HG03159 (cell line): ENCODE measurements at regions not wholly inside any gene's neighbourhood (a gene's known extent, or its start where the extent isn't known, plus 50 kb on each side); places are given as distances from the start of the nearest gene placed in this dataset.

Experiments
- ATAC-seq: cut with Tn5 transposase; IDR thresholded peaks from one replicate; pipeline ENCODE4 v1.9.1; 2021; ENCODE audit warnings: mild to moderate bottlenecking, moderate library complexity; ENCODE audit not compliant: unreplicated experiment

DNA sequence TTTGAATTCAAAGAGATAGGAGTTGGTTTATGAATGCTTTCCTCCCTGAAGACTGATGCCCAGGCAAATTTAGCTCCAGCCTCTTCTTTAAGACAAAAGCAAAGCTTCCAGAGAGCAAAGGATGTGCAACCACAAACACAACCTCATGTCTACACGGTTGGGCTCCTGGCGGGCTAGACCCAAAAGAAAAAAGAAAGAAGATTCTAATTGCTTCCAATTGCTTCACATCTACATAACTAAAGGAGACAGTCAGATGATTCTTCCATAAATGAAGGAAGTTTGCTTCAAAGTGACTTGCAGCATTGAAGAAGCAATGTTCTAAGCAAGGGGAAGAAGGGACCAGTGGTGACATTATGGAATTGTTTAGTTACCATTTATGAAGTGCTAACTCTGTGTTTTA is 1603.0 kb upstream of the TENM3 start:
- ATAC-seq = no peak

DNA sequence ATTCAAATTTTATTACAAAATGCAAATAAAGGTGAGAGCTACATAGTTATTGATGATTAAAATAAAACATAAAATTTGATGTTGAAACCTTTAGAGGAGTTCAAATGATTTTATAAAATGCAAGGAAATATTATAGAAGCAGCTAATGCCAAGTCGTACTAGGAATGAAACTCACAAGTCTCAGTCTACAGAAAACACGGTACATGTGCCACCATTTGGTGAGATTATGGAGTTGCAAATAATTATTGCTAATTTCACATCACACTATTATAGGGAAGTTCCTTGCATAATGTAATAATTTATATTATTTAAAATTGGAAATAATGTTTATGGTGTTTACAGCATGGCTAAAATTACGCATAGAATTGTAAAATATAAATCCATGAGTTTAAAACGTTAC is 1601.7 kb upstream of the TENM3 start:
- ATAC-seq = no peak

DNA sequence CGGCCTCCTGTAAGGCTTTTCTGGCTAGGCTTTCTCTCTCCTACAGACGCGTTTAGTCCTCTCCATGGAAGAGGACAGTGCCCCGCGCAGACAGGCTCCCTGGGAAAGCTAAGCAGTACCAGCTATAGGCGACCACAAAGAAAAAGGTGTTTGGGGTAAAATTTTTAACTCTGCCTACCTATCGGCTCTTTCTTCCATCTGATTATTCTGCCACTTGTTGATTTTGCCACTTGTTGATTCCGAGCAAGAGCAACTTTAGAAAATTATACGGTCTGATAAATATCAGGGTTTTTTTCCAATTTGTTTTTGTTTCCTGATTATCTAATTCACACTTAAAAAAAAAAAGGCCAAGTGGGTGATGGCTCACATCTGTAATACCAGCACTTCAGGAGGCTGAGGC is 1600.5 kb upstream of the TENM3 start:
- no peak for ATAC-seq

DNA sequence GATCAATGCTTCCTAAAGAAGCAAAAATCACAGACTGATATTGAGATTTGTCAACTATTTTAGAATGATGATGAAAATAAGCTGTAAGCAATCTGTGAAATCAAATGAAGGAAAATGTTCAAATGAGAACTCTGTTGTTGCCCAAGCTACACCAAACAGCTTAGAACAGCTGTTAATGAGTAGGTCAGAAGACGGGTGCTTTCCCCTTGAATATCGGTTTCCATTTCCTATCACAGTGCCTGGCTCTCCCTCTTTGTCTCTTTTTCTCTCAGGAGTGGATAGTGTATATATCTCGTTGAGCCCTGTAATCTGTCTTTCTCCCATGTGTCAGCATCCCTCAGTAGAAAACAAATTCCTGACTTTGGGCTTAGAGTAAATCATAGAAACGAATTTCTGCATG is 1592.9 kb upstream of the TENM3 start:
- peak; percentile 76 for ATAC-seq

DNA sequence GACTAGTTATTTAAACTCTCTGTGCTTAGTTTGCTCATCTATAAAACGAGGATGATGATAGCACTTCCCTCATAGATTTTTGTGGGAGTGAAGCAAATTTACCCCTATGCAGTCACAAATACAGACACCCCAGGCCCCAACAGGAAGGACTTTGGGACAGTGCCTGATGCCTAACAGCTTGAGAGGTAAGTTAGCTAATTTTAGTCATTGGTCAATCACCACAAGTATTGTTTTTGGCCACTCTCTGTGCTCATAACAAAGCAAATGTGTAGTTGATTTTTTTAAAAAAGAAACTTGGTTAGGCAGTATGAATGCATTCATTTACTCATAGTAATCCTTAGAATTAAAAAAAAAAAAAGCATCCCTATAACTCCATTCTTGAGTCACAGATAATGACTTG is 1590.7 kb upstream of the TENM3 start:
- ATAC-seq = no peak

DNA sequence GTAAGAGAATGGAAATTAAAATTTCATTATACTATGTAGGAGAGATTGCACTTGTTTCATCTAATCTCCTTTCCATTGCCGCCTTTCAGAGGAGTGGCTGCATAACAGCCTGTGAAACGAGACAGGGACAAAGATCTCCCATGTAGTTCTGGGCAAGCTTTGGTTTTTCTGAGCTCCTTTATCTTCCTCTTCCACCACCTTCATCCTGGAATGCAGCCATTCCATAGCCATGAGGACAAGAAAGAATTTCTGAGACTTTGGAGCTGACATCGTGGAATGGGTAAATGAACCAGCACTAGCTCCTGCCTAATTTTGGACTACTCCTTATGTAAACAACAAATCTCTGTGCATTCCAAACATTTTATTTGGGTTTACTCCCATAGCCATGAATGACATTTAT is 1587.3 kb upstream of the TENM3 start:
- ATAC-seq = no peak

DNA sequence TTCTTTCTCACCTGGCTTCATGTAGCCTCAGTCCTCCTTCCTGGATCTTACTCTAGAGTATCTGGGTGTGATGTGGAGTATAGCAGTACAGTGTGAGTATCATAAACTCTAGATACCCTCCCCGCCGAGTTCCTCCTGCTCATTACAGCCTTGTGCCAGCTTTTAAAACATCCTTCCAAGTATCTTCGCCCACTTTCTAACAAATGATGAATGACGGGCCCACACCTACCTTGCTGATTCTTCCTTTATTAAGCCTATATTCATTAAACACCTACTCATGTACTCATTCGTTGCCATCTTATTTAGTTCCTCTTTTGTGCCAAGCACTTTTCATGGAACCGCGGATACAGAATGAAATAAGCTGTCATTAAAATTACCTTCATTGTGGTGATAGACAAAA is 1585.3 kb upstream of the TENM3 start:
- no peak for ATAC-seq

DNA sequence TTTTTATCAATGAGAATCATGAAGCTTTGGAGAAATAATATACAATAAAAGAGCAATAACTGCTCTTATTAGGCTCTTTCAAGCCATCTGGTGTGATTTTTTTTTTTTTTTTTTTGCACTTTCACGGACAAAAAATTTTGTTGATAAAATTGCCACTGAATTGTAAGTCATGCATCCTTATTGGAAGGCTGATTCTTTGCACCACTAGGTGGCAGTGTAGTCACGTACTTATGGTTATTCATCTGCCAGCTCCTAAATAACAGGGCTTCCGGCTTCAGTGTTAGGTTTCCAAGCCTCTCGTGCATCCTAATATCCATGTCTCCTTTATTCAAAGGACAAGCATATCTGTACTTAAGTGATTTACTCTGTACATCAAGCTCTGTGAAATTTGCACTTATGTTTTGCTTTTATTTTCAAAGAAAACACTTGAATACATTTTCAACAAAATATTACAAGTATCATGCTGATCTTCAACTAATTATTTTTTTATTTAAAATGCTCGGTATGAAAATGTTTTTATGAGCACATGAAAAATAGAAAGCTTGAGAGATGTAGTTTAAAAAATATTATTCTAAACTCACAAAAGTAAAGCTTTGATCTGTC is 1578.3 kb upstream of the TENM3 start:
- peak; percentile 85 for ATAC-seq

DNA sequence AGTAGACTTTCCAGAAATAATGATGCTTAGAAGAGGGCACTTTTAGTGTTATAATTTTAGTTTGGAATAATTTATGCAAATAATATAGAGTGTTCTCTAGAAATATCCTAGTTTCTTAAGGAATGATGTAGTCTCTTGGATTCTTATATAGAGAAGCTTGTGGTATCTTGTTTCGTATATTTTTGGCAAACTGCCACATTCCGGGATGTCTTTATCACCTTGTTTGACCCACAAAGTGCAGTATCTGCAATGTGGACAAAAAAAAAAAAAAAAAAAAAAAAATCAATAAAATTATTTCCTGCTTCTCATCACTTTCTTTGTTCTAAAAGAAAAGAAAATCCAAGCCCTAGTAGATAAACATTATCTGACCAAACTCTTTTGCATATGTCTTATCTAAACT is 1577.7 kb upstream of the TENM3 start:
- ATAC-seq = no peak

DNA sequence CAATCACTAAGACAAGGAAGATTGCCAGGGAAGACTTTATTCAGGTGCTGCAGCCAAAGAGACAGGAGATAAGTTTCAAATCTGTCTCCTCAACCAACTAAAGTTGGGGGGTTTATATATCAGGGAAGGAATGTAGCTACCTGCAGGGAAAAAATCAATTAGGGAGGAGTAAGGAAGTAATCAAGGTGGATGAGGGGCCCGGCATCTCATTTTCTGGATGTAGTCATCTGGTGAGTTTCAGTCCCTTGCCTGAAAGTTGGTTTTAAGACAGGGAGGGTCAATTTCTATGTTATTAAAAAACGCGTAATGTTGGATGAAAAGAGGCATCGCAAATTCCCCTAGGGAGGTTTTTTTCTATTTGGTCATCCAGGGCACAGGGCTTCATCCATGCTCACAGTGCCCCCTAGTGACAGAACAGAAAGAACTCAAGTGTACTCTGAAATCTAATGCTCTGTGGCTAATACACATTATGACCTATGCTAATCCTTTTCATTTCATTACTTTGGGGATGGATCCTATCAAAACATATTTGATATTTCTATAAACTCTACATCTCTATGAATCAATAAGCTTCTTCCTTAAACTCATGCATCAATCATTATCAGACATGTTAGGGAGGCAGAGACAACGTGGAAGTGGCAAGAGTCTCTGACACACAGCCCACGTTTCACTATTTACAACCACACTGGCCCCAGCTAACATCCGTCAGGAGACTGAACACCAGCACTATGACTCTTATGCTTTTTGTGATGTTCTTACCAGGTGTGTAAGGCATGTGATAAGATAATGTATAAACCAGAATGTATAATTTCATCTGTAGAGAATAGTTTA is 1577.0 kb upstream of the TENM3 start:
- peak; percentile 77 for ATAC-seq

DNA sequence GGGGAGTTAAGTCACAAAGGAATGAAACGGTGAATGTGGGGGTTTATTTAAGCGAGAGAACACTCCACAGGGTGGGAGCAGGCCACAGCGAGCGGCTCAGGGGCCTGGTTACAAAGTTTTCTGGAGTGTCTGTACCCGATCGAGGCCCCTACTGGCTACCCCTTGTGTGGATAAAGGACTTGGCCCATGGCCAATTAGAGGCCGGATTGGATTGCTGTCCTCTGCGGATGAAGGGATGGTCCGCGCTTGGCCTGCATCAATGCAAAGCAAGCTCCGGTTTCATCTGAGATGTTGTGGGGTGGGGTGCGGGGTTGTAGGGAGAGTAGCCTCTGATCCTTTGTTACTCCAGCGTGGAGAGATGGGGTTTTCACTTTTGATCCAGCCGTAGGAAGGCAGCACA is 1574.5 kb upstream of the TENM3 start:
- no peak for ATAC-seq

DNA sequence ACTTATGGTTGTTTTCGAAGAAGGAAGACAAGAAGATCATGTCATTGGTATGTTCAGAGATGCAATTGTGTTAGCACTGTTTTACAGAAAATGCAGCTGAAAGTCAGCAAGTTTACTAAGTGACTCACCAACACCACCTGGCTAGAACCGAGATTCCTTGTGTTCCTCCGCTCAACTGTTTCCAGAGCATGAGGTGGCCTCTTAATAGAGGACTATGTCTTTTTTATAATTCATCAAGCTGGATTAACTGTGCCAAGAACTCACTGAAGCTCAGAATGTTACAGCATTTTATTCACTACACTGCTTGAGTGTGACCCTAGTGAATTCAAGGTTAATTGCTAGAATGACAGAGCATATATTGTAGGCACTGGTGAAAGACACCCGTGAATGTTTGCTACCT is 1573.5 kb upstream of the TENM3 start:
- no peak for ATAC-seq

DNA sequence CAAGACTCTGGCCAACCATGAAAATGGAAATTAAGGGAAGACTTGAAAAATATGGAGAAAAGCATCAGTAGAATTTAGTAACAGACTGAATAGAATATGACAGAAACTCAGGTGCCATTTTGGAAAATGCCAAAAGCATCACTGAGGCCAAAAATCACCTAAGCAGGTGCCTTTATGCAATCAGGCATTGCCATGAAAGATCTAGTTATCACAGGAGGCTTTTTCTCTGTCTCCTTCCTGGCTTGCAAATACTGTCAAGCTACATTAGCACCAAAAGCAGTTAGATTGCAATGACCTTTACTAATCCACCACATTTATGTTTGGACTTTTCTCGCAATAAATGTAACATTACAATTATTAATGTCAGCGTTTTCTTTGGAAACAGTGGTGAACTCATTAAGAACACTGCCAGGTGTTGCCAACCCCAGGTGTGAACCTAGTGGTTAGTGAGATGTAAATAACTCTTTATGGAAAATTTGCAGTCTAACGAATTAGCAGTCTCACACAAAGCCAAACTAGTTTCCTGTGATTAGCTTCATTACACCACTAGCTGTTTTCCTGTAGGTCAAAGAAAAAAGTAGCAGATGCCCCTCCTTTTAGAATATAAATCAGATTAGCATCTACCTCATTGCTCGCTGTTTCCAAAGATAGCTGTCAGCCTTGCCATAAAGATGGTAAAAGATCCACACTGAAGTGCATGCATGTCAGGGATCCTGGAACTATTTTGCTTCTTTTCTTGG is 1568.4 kb upstream of the TENM3 start:
- ATAC-seq = no peak

DNA sequence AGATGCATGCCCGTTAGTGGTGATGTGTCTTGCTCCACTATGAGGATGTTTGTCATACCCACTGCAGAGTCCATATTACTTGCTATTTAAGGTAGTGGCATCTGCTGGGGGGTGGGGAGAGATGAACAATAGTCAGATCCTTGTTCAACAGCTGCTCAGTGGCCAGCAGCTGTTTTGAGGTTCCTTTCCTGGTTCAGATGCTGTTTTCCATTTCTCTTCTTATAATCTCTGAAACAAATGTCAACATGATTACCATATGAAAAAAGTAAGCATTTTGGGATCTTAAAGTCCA is 1567.9 kb upstream of the TENM3 start:
- ATAC-seq = no peak

DNA sequence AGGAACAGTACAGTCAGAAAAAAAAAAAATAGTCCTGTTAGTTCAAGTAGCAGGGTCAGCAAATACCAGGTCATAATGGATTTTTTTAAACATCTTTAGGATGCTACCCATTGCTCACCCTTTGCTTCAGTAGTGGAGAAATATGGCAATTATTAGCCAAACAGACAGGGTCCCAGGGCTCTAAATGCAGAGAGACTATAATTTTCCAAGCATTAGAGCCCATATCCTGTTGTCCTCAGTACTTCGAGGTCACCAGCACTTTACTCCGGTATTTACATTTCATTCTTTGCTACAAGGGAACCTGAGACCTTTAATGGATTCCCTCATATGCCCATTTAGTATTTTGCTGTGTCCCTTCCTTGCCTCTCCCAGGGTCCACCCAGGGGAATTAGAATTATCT is 1562.9 kb upstream of the TENM3 start:
- ATAC-seq = no peak

DNA sequence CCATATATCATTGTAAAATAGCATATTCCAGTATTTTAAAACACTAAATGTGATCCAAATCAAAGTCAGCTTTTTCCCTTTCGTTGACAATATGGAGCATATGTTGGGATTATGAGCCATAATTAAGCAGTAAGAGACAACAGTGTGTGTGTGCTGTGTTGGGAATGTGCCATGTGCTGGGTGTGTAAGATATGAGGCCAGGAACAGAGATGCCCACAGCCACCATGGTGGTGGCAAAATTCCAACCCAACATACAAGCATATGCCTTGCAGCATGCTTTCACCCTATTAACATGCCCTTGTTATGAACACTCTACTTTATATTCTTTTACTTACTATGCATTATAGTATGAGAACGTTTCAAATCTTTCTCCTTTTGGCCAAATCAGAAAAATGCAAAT is 1560.4 kb upstream of the TENM3 start:
- no peak for ATAC-seq

DNA sequence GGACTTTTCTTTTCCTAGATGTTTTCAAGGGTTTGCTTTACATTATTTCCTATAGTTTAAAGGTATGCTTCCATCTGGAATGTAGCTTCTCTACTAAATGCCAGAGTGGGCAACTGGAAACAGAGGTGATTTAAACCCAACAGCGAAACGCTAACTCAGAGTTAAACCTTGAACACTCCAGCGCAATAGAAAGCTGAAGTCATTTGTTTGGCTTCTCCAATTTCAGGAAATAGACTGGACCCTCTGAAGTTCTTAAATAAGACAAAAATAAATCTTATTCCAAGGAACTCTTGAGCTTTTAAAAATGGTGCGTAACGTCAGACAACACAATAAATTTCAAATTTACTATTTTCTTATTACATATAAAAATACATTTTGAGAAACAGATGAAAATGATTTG is 1560.0 kb upstream of the TENM3 start:
- ATAC-seq = no peak

DNA sequence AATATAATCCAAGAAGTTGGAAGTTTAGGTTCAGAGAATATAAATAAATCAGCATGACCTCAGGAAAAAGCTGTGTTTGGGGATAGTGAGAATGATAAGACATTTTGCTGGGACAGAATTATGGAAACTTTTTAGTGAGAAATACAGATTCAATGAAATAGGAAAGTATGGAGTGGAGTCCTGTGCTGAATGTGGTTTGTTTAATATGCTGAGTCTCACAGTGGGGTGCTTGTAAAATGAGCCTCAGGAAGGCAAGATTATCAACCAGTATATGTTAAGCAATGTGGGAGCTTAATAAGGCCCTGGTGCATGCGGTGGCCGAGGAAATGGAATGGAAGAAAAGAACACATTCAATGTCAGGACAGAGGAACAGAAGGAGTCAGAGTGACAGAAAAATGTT is 1554.7 kb upstream of the TENM3 start:
- ATAC-seq = no peak

DNA sequence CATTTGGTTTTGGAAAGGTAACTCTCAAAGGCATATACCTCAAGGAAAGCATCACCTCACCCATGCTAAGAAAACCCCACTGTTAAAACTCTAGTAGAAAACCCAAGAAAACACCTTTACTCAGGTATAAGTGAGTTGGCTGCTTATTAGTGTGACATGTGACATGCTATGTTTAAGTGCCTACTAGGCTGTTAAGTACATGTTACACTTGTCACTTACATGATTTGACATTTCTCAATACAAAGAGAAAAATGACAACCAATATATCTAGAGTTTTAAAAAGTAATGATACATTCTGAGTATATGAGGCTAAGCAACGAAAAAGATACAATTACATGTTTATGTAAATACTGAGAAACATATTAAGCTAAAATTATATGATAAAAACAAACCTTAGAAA is 1548.3 kb upstream of the TENM3 start:
- no peak for ATAC-seq

DNA sequence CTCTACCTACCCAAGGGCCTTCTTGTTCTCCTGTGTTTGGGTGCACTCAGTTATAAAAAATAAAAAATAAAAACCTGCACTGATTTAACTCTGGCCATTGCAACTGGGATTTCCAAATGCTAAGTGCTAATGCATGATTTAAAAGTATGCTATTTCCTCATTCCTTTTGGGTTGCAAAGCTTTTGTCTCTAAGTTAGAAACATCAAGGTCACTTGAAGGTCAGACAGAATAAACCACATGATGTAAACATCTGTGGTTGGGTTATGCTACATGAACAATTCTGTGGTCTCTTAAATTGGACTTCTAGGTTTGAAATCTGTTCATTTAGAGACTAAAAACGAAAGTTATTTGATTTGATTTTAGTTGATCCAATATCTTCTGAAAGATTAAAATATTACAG is 1547.4 kb upstream of the TENM3 start:
- ATAC-seq = no peak

DNA sequence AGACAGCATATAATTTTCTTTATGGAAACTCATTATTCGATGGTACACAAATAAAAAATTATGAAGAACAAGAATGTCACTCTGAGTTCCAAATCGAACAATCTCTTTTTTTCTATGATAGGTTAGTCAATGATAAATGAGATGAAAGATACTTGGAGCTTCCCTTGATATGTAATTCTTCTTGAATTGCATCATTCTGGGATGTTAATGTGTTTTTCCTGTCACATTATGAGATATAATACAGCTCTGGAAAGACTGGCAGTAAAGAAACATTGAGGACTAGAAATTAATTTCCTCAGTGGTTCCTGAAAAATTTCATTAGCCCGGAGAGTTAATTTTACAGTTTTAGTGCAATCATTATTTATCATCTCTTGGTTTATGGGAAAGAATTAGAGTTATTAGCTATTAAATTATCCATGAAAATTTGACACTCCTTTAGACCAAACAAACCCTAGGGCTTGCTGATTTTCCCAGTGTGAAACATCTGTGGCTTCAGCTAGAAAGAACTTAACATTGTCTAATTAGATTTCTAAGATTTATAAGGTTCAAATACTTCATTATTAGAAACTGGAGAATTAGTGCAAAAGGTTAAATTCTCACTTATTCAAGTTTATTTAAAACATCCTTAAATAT is 1546.6 kb upstream of the TENM3 start:
- no peak for ATAC-seq
